Progenitor cell of endocrine pancreas (in vitro differentiated cells): ENCODE measurements at regions not wholly inside any gene's neighbourhood (a gene's known extent, or its start where the extent isn't known, plus 50 kb on each side); places are given as distances from the start of the nearest gene placed in this dataset.

ENCODE experiments used
- DNase-seq: peaks from one replicate; pipeline ENCODE4 v3.0.0; 2021; ENCODE audit warnings: low spot score; ENCODE audit not compliant: unreplicated experiment
- H3K27ac Mint-ChIP-seq: 2 replicates; pipeline ENCODE4 v1.8.0; 2021; ENCODE audit warnings: mild to moderate bottlenecking, moderate library complexity, mixed read lengths
- H3K27me3 Mint-ChIP-seq: 2 replicates; pipeline ENCODE4 v1.8.0; 2021; ENCODE audit warnings: mixed read lengths
- H3K36me3 Mint-ChIP-seq: 2 replicates; pipeline ENCODE4 v1.8.0; 2022; ENCODE audit warnings: mixed read lengths; ENCODE audit not compliant: insufficient read depth
- H3K4me1 Mint-ChIP-seq: 2 replicates; pipeline ENCODE4 v1.8.0; 2021; ENCODE audit warnings: low read depth, mixed read lengths
- H3K4me3 Mint-ChIP-seq: 2 replicates; pipeline ENCODE4 v1.8.0; 2021; ENCODE audit warnings: low read depth, mild to moderate bottlenecking, moderate library complexity, mixed read lengths
- H3K9me3 Mint-ChIP-seq: 2 replicates; pipeline ENCODE4 v1.8.0; 2021; ENCODE audit warnings: low read depth, mixed read lengths
- TF ChIP-seq, protein P1 (sequence below): fragments of 200-600 bp; sonication (generic); IDR thresholded peaks from one replicate; pipeline ENCODE4 v1.5.0; 2021; ENCODE audit warnings: antibody characterized with exemption, mild to moderate bottlenecking; ENCODE audit not compliant: unreplicated experiment

DNA sequence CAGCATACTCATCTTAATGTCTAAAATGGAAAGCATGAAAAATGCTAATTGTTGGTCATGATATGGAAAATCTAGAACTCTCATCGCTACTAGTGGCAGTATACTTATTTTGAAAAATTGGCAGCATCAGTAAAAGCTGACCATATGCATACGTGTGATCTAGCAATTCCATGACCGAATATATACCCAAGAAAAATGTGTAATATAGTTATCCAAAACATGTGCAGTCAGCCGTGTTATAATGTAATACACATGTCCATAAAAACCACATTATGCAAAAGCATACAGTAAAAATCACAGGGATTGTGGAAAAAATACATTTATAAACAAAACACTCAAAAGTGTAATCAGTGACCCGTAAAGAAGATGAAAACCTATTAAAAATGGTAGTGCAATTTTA lies 439.0 kb downstream of the SH2D4B start:
- TF ChIP-seq, protein P1, sequence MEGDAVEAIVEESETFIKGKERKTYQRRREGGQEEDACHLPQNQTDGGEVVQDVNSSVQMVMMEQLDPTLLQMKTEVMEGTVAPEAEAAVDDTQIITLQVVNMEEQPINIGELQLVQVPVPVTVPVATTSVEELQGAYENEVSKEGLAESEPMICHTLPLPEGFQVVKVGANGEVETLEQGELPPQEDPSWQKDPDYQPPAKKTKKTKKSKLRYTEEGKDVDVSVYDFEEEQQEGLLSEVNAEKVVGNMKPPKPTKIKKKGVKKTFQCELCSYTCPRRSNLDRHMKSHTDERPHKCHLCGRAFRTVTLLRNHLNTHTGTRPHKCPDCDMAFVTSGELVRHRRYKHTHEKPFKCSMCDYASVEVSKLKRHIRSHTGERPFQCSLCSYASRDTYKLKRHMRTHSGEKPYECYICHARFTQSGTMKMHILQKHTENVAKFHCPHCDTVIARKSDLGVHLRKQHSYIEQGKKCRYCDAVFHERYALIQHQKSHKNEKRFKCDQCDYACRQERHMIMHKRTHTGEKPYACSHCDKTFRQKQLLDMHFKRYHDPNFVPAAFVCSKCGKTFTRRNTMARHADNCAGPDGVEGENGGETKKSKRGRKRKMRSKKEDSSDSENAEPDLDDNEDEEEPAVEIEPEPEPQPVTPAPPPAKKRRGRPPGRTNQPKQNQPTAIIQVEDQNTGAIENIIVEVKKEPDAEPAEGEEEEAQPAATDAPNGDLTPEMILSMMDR, result no peak
- Mint-ChIP-seq H3K36me3 (no peaks in the 10 kb centered on the region), H3K4me1 (no peaks in the 10 kb centered on the region), H3K4me3 (no peak overlapping the region), H3K27me3 (no peaks in the 10 kb centered on the region), H3K9me3 (no peaks in the 10 kb centered on the region), H3K27ac (no peak overlapping the region)
- no peak for DNase-seq

DNA sequence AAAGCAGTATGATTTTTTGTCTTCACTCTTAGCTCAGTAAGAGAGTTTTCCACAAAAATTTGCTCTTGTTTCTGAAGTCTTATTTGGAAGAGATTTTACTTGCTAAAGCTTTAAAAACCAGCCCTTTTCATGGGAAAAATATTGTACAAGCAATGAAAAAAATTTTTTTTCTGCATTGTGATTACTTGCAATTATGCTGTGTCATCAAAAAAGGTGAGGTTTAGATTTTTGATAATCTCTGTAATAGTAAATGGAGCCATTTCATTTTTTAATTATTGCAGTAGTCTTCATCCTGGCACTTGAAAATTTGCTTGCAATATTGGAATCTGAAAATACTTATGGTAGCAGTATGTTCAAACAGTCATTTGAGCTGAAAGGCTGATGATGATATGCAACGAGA lies 447.4 kb downstream of the SH2D4B start:
- Mint-ChIP-seq H3K9me3 (no peaks in the 10 kb centered on the region), H3K27ac (no peak overlapping the region)
- TF ChIP-seq, protein P1, result no peak

DNA sequence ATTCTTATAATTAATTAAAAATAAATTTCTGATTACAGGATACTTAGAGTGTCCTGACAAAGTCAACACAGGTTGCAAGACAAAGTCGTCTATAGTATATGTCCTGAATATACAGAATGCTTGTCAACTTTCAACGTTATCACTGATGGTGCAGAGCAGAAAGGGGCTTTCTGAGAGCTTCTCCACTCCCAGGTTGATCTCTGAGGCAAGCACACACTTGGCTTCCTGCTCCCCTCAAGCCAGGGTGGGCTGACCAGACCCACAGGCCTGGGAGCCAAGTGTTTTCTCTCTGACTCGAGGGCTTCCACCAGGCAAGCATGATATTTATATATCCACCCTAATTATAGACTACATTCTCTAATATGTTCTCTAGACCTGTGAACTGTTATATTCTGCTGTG lies 448.9 kb downstream of the SH2D4B start:
- H3K27ac Mint-ChIP-seq, result no peak overlapping the region
- H3K27me3 Mint-ChIP-seq, result no peaks in the 10 kb centered on the region
- H3K36me3 Mint-ChIP-seq, result no peaks in the 10 kb centered on the region
- DNase-seq, result no peak
- H3K4me1 Mint-ChIP-seq, result no peaks in the 10 kb centered on the region
- no peak overlapping the region for H3K4me3 Mint-ChIP-seq
- TF ChIP-seq, protein P1, result no peak
- H3K9me3 Mint-ChIP-seq, result peaks cover 10% of the 10 kb centered on the region

More for the DNA sequence above, 447.4 kb downstream of the SH2D4B start:
- Mint-ChIP-seq H3K27me3 (no peaks in the 10 kb centered on the region), H3K4me1 (no peaks in the 10 kb centered on the region), H3K36me3 (no peaks in the 10 kb centered on the region), H3K4me3 (no peak overlapping the region)
- no peak for DNase-seq

DNA sequence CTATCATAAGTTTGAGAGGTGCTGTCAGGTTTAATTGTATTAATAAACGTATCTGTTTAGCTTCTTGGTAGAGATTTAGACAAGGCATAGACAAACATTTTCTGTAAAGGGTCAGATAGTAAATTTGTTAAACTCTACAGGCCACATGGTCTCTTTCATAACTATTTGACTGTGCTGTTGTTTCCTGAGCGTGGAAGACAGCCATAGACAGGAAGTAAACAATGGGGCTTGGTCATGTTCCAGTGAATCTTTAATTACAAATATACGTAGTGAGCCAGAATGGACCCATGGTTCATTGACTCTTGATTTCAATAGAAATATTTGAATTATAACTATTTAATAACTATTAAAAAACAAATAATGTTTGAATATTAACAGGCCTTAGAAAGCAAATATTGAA lies 451.1 kb downstream of the SH2D4B start:
- Mint-ChIP-seq H3K27ac (no peak overlapping the region), H3K4me1 (no peaks in the 10 kb centered on the region), H3K9me3 (peaks cover 12% of the 10 kb centered on the region), H3K4me3 (no peak overlapping the region), H3K36me3 (no peaks in the 10 kb centered on the region), H3K27me3 (no peaks in the 10 kb centered on the region)
- TF ChIP-seq, protein P1, result no peak
- DNase-seq, result no peak

DNA sequence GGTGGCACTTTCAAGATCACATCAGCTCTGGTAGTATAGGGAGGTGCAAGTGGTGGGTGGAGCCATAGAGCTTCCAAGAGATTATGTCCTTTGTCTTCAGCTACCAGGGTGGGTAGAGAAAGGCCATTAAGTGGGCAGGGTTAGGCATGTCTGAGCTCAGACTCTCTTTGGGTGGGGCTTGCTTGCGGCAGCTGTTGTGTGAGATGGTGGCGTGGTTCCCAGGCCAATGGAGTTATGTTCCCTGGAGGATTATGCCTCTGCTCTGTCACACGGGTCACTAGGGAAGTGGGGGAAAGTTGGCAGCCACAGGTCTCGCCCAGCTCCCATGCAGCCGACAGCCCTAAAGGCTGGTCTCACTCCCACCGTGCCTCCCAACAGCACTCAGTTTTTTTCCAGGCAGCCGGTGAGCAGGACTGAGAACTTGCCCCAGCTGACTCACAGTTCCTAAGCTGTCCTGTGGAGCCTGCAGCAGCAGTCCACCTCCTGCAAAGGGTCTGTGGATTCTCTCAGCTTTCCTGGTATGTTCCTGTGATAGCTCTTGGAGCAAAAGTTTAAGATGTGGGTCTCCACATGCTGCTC lies 459.0 kb downstream of the SH2D4B start:
- H3K9me3 Mint-ChIP-seq, result peaks cover 10% of the 10 kb centered on the region
- H3K4me3 Mint-ChIP-seq, result no peak overlapping the region
- TF ChIP-seq, protein P1, result no peak
- no peak for DNase-seq
- peaks cover 1% of the 10 kb centered on the region for H3K36me3 Mint-ChIP-seq
- no peaks in the 10 kb centered on the region for H3K27me3 Mint-ChIP-seq
- H3K27ac Mint-ChIP-seq, result no peak overlapping the region
- H3K4me1 Mint-ChIP-seq, result no peaks in the 10 kb centered on the region
